ENCODE measurements at regions not wholly inside any gene's neighbourhood (a gene's known extent, or its start where the extent isn't known, plus 50 kb on each side); places are given as distances from the start of the nearest gene placed in this dataset.
"Not testable (repeated sequence)": the region's sequence is repeated elsewhere in the genome, so short reads cannot be mapped to it uniquely, and the experiment has no call there.

- H3K9me3 ChIP-seq = peaks cover 4% of the 10 kb centered on the region
- intact Hi-C loops (cut with DNase I) = no loop called here
- H3K27ac ChIP-seq = no peak overlapping the region
- ATAC-seq (no peak), DNase-seq (no peak)
- no peaks in the 10 kb centered on the region for H3K4me1 ChIP-seq
- 57 to 59% (median 59%) methylated on average over 2 of the region's 2 CpGs for WGBS, 3 donors
- no peaks in the 10 kb centered on the region for H3K36me3 ChIP-seq (ENCODE audit: insufficient read depth in 1 of 2, low read depth in 1 of 2)
- H3K4me3 ChIP-seq = no peak overlapping the region
- TF ChIP-seq CTCF (IDR thresholded peaks at IDR 0.05) = no peak
- H3K27me3 ChIP-seq (ENCODE audit: insufficient read depth in 3 of 3, low read length in 2 of 3) = no peaks in the 10 kb centered on the region
These were observed 51.9 kb upstream of the TCERG1L start for GRCh38 chr10:131363416-131363815.

DNA sequence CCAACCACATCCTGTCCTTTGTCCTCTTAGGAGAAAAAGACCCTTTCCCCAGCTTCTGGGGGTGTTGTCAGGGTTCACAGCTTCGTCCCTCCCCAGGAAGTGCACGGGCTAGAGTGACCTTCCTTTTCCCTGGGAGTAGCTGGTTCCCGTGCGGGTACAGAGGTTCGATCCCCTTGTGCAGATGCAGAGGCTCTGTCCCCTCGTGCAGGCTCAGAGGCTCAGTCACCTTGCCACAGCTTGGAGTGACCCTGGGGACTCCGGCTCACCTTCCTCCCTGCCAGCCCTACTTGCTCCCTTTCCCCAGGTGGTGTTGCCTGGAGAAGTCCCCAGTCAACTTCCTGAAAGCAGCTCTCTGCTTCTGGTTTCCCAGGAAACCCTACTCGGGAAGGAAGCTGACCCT lies 60.0 kb upstream of the TCERG1L start:
- intact Hi-C loops (cut with DNase I) = no loop called here
- Histone ChIP-seq H3K9me3 (peaks cover 4% of the 10 kb centered on the region), H3K36me3 (ENCODE audit: insufficient read depth in 1 of 2, low read depth in 1 of 2) (no peaks in the 10 kb centered on the region), H3K27me3 (ENCODE audit: insufficient read depth in 3 of 3, low read length in 2 of 3) (no peaks in the 10 kb centered on the region), H3K27ac (no peak overlapping the region), H3K4me3 (no peak overlapping the region), H3K4me1 (no peaks in the 10 kb centered on the region)
- ATAC-seq (no peak), DNase-seq (no peak)
- no peak for TF ChIP-seq CTCF (IDR thresholded peaks at IDR 0.05)
- WGBS, 3 donors = 59 to 62% (median 61%) methylated on average over 8 of the region's 8 CpGs

DNA sequence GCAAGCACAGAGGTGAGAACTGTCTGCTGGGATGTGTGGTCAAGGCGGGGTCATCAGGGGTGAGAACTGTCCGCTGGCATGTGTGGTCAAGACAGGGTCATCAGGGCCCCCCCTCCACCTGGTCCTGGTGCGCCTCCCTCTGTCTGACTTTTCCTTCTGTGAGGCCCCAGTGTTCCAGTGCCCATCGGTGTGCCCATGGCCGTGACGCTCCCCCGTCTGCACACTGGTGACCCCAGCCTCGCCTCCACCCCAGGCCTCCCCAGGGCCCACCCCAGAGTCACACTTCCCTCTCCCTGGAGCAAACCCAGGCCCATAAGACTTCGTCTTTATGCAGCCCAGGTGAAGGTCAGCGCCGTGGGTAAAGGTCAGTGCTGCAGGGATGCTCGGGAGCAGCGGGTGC lies 70.1 kb upstream of the TCERG1L start:
- no peaks in the 10 kb centered on the region for H3K4me1 ChIP-seq
- ATAC-seq = no peak
- intact Hi-C loops (cut with DNase I) = no loop called here
- no peak overlapping the region for H3K27ac ChIP-seq
- peaks cover 0 to 3% (median 0%) of the 10 kb centered on the region in 3 donors for H3K27me3 ChIP-seq (ENCODE audit: insufficient read depth in 3 of 3, low read length in 2 of 3)
- H3K4me3 ChIP-seq = no peak overlapping the region
- 81 to 87% (median 86%) methylated on average over 13 of the region's 13 CpGs for WGBS, 3 donors
- H3K36me3 ChIP-seq (ENCODE audit: insufficient read depth in 1 of 2, low read depth in 1 of 2) = no peaks in the 10 kb centered on the region
- H3K9me3 ChIP-seq = no peaks in the 10 kb centered on the region
- DNase-seq = no peak
- TF ChIP-seq CTCF (IDR thresholded peaks at IDR 0.05) = no peak

DNA sequence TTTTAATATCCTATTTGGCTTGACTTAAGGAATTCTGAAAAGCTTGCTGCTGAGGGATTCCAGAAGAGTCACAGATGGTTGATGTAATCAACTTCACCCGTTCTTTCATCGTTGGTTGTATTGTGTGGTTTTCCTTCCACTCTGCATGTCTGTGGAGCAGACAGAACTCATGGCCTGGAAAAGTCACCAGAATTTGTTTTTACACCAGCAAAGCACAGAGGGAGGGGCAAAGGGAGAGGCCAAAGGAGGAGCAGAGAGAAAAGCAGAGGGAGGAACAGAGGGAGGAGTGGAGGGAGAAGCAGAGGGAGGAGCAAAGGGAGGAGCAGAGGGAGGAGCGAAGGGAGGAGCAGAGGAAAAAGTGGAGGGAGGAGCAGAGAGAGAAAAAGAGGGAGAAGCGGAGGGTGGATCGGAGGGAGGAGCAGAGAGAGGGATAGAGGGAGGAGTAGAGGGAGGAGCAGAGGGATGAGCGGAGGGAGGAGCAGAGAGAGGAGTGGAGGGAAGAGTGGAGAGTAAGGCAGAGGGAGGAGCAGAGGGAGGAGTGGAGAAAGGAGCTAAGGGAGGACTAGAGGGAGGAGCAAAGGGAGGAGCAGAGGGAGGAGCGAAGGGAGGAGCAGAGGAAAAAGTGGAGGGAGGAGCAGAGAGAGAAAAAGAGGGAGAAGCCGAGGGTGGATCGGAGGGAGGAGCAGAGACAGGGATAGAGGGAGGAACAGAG lies 73.8 kb upstream of the TCERG1L start:
- DNase-seq; H3K9me3 ChIP-seq; H3K4me1 ChIP-seq; H3K27ac ChIP-seq; H3K4me3 ChIP-seq; intact Hi-C loops (cut with DNase I); H3K36me3 ChIP-seq (ENCODE audit: insufficient read depth in 1 of 2, low read depth in 1 of 2); ATAC-seq; H3K27me3 ChIP-seq (ENCODE audit: insufficient read depth in 3 of 3, low read length in 2 of 3): not testable (repeated sequence)
- WGBS, 3 donors = 66 to 73% (median 67%) methylated on average over 9 of the region's 9 CpGs

- 25 to 28% (median 27%) methylated on average over 11 of the region's 11 CpGs for WGBS, 3 donors
These were observed 75.6 kb upstream of the TCERG1L start for GRCh38 chr10:131387018-131387529.

More at GRCh38 chr10:131387018-131387529, 75.6 kb upstream of the TCERG1L start:
- H3K9me3 ChIP-seq = no peaks in the 10 kb centered on the region
- H3K27me3 ChIP-seq (ENCODE audit: insufficient read depth in 3 of 3, low read length in 2 of 3) = peaks cover 0 to 3% (median 0%) of the 10 kb centered on the region in 3 donors
- no peaks in the 10 kb centered on the region for H3K36me3 ChIP-seq (ENCODE audit: insufficient read depth in 1 of 2, low read depth in 1 of 2)
- intact Hi-C loops (cut with DNase I) = no loop called here
- H3K4me3 ChIP-seq = no peak overlapping the region
- DNase-seq (no peak), ATAC-seq (no peak)
- H3K4me1 ChIP-seq = no peaks in the 10 kb centered on the region
- no peak for TF ChIP-seq CTCF (IDR thresholded peaks at IDR 0.05)
- H3K27ac ChIP-seq = no peak overlapping the region
